ENCODE measurements at regions not wholly inside any gene's neighbourhood (a gene's known extent, or its start where the extent isn't known, plus 50 kb on each side); places are given as distances from the start of the nearest gene placed in this dataset.

DNA sequence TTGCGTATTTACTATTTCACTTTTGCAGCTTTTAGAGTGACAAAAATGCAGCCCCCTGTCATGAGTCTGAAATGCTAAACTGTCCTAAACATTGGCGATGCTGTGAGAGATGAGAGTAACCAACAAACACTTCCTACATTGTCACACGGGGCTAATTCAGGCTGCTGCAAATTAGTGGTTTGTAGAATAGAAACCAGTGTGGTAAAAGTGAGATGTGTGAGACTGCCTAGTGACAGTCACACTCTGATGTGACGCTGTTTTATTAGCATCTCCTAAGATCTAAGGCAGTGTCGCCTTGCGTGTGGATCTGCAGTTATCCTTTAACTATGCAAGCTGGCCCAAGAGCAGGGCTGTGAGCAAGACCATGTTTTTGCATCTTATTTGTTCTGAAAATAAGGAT, 800.2 kb upstream of the TENM3 start:
- no peak for TF ChIP-seq ZNF274 (IDR thresholded peaks at IDR 0.05; ENCODE audit: low read depth, low read length)
- no peak for TF ChIP-seq SUZ12 (IDR thresholded peaks at IDR 0.05; ENCODE audit: extremely low read depth, insufficient read depth, insufficient read length)
- TF ChIP-seq YY1 (IDR thresholded peaks at IDR 0.05; ENCODE audit: insufficient read depth, insufficient read length), result no peak

Data from NT2/D1 (cell line).